ENCODE measurements at regions not wholly inside any gene's neighbourhood (a gene's known extent, or its start where the extent isn't known, plus 50 kb on each side); places are given as distances from the start of the nearest gene placed in this dataset.

DNA sequence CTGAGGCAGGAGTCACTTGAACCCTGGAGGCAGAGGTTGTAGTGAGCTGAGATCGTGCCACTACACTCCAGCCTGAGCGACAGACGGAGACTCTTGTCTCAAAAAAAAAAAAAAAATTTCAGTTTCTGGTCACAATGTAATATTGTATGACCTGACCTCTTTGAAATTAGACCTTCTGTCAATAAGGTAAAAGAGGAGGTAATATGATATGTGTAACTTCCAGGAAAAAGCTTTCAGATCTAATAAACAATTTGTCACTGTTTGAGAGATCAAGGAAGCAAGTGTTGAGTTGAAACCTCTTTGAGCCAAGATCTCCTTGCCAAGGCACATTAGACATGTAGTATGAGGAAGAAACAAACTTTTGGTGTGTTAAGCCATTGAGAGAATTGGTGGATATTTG, 101.7 kb upstream of the ATF7IP start:
- Mint-ChIP-seq H3K27me3 (ENCODE audit: unreplicated experiment) (no peaks in the 10 kb centered on the region), H3K9me3 (ENCODE audit: low read depth, unreplicated experiment) (peaks cover 2% of the 10 kb centered on the region), H3K4me1 (ENCODE audit: low read depth, unreplicated experiment) (peaks cover 44% of the 10 kb centered on the region), H3K4me3 (ENCODE audit: low read depth, unreplicated experiment) (no peak overlapping the region), H3K27ac (ENCODE audit: unreplicated experiment) (no peak overlapping the region), H3K36me3 (ENCODE audit: insufficient read depth, unreplicated experiment) (peaks cover 27% of the 10 kb centered on the region)
- intact Hi-C loops (cut with micrococcal nuclease; ENCODE audit: unreplicated experiment), result no loop called here
- CTCF ChIA-PET, result no interaction called here
- no peak for TF ChIP-seq CTCF (IDR thresholded peaks at IDR 0.05; ENCODE audit: unreplicated experiment)
- no TSS peak for BruUV-seq (replicated peaks)
- DNase-seq, result no peak

GRCh38 chr12:14264316-14264715, 101.2 kb upstream of the ATF7IP start:
- H3K36me3 Mint-ChIP-seq (ENCODE audit: insufficient read depth, unreplicated experiment), result peaks cover 22% of the 10 kb centered on the region
- intact Hi-C loops (cut with micrococcal nuclease; ENCODE audit: unreplicated experiment), result no loop called here
- no peaks in the 10 kb centered on the region for H3K27me3 Mint-ChIP-seq (ENCODE audit: unreplicated experiment)
- no peak for TF ChIP-seq CTCF (IDR thresholded peaks at IDR 0.05; ENCODE audit: unreplicated experiment)
- no peak for DNase-seq
- CTCF ChIA-PET, result no interaction called here
- no TSS peak for BruUV-seq (replicated peaks)
- H3K27ac Mint-ChIP-seq (ENCODE audit: unreplicated experiment), result no peak overlapping the region
- no peak overlapping the region for H3K4me3 Mint-ChIP-seq (ENCODE audit: low read depth, unreplicated experiment)
- H3K4me1 Mint-ChIP-seq (ENCODE audit: low read depth, unreplicated experiment), result peaks cover 44% of the 10 kb centered on the region
- peaks cover 3% of the 10 kb centered on the region for H3K9me3 Mint-ChIP-seq (ENCODE audit: low read depth, unreplicated experiment)

GRCh38 chr12:14264778-14265177, 100.7 kb upstream of the ATF7IP start:
- CTCF ChIA-PET, result no interaction called here
- no peak overlapping the region for H3K4me3 Mint-ChIP-seq (ENCODE audit: low read depth, unreplicated experiment)
- H3K27me3 Mint-ChIP-seq (ENCODE audit: unreplicated experiment), result no peaks in the 10 kb centered on the region
- H3K4me1 Mint-ChIP-seq (ENCODE audit: low read depth, unreplicated experiment), result peaks cover 47% of the 10 kb centered on the region
- peaks cover 20% of the 10 kb centered on the region for H3K36me3 Mint-ChIP-seq (ENCODE audit: insufficient read depth, unreplicated experiment)
- TF ChIP-seq CTCF (IDR thresholded peaks at IDR 0.05; ENCODE audit: unreplicated experiment), result no peak
- H3K9me3 Mint-ChIP-seq (ENCODE audit: low read depth, unreplicated experiment), result peaks cover 5% of the 10 kb centered on the region
- no peak for DNase-seq
- no TSS peak for BruUV-seq (replicated peaks)
- no peak overlapping the region for H3K27ac Mint-ChIP-seq (ENCODE audit: unreplicated experiment)
- intact Hi-C loops (cut with micrococcal nuclease; ENCODE audit: unreplicated experiment), result no loop called here

- intact Hi-C loops (cut with micrococcal nuclease; ENCODE audit: unreplicated experiment), result no loop called here
- no TSS peak for BruUV-seq (replicated peaks)
- H3K36me3 Mint-ChIP-seq (ENCODE audit: insufficient read depth, unreplicated experiment), result peaks cover 4% of the 10 kb centered on the region
- no peak for TF ChIP-seq CTCF (IDR thresholded peaks at IDR 0.05; ENCODE audit: unreplicated experiment)
- no peaks in the 10 kb centered on the region for H3K27me3 Mint-ChIP-seq (ENCODE audit: unreplicated experiment)
- CTCF ChIA-PET, result interaction anchor here (0.7 kb wide), 1 partner anchor 202 kb away, joined by 3 read pairs; no protein-coding TSS in a partner anchor
- no peak overlapping the region for H3K4me3 Mint-ChIP-seq (ENCODE audit: low read depth, unreplicated experiment)
- DNase-seq, result no peak
- peaks cover 22% of the 10 kb centered on the region for H3K4me1 Mint-ChIP-seq (ENCODE audit: low read depth, unreplicated experiment)
- peaks cover 10% of the 10 kb centered on the region for H3K9me3 Mint-ChIP-seq (ENCODE audit: low read depth, unreplicated experiment)
- no peak overlapping the region for H3K27ac Mint-ChIP-seq (ENCODE audit: unreplicated experiment)
These were observed 97.4 kb upstream of the ATF7IP start for GRCh38 chr12:14268120-14268515.

Data from Calu3 (cell line).